Stimulated activated CD8-positive, alpha-beta memory T cell treated with anti-CD3 and anti-CD28 coated beads, Interleukin-7, amount 100 ng/mL, for 48 hours (primary cell): ENCODE measurements at regions not wholly inside any gene's neighbourhood (a gene's known extent, or its start where the extent isn't known, plus 50 kb on each side); places are given as distances from the start of the nearest gene placed in this dataset.

Experiments
- DNase-seq, 2 donors: peaks; one replicate each; pipeline ENCODE4 v3.0.0-alpha.2; 2020; ENCODE audit warnings: low read depth in 1 of 2; ENCODE audit errors: extremely low read depth in 1 of 2

DNA sequence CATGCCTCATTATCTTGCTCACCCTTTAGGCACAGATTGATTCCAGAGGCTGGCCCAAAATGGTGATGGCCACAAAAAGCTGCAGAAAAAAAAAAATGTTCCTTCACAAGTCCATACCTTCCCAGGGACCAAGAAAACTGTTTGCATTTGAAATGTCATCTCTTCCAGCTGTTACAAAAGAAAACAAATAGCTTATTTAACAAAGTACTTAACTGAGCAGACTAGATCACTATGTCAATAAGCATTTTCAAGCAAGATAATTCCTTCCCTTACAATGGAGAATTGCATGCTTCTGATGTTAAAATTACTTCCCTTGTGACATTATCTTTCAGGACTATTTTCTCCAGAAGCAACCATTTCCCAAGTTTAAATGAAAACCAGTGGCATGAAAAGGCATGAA is 377.9 kb upstream of the KITLG start:
- DNase-seq, result no peak

DNA sequence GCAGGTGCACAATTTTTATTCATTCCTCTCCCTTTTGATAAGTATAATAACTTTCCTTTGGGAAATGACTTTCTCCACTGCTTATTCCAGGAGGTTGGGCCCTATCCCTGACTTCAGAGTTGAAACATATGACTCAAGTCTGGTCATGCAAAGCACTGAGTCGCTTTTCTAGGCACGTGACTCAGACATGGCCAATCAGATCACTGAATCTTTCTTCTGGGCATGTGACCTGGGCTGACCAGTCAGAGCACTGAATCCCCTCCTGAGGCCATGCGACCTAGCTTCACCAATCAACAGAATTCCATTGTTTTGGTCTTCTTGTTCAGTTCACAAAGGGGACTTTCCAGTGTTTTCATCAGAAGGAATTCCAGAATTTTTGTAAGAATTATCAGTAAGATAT is 377.1 kb upstream of the KITLG start:
- no peak for DNase-seq

- DNase-seq, result no peak
Observed at GRCh38 chr12:88955531-88955930, 375.3 kb upstream of the KITLG start.

GRCh38 chr12:88953029-88953586 is 372.8 kb upstream of the KITLG start:
- DNase-seq, result no peak

DNA sequence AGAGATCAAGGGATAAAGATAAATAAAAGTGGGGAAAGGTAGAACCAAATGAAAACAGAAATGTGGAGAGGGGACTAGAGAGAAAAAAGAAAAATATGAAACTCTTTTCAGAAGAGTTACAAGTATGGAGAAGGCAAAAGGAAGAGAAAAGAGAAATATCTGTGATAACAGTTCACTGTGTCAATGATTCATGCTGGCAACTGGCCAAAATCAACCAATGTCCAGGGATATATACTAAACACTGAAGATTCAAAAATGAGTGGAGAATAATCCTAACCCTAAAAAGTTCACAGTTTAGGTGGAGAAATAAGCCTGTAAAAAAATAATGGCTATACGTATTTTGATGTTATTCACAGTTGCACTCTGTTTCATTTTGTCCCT is 372.3 kb upstream of the KITLG start:
- DNase-seq, result no peak

DNA sequence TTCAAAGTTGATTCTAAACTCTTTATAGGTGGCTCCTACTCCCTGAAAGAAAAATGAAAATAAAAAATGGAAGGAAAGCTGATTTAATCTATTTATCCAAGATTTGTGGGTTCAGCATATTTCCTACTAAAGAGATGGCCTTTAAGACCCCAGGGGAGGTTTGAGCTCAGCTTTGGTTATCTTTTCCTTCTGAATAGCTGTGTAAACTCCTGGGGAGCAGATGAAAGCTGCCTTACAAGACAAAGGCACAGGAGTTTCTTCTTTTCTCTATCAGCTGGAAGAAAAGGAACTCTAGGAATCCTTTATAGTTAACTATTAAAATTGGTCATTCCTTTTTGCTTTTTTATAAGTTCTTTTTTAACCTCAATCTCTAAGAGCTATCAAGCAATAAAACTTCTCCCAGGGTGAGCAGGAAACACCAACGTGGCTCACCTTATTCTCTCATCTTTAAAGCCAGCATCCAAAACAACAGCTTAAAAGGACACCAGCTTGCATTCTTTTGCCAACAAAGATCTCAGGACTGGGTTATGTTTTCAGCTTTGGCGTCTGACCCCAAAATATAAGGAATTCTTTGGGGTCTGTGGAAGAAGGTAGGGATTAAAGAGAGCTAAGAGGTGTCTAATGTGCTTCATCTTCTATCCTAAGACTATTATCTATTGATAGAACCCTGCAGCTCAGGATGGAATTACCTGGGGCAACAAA is 371.7 kb upstream of the KITLG start:
- DNase-seq, result no peak

DNA sequence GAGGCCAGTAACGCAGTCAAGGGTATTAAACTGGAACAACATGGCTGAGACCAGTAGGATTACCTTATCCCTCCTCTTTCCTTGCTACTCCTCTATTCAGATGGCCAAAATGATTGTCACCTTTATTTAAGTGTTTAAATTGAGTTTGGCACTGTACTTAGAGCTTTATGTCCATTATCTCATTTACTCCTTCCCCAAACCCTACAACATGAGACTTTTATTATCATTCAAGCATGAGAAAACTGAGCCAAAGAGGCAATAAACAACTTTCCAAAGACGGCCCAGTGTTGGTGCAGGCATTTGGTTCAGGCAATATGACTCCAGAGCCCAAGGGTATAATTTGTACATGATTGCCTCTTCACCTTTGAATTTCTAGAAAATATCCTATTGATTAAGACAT is 370.9 kb upstream of the KITLG start:
- DNase-seq, result no peak

DNA sequence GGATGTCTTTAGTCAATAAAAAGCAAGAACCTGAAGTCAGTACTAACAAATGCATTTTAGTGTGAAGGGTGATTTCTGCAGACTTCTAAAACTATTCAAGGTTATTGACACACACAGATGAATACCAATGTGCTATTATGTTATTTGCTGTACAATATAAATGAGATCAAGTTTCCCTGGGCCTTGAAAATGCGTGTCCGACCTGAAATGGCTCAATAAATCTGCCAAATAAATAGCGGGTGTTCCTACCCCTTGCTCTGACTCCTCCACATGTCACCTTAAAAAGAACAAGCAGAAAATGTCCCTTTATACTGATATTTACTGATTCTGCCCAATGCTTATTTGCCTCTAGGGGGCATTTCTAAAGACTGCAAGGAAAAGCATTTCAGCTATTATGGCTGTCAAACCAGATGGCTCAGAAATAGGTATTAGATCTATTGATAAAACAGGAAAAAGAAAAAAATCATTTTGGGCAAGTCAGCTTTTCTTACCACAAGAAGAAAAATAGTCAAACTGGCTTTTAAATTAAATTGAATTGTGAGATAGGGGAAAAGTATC is 367.3 kb upstream of the KITLG start:
- DNase-seq, result no peak

- DNase-seq, result no peak
Observed at GRCh38 chr12:88946372-88946997, 366.2 kb upstream of the KITLG start.

DNA sequence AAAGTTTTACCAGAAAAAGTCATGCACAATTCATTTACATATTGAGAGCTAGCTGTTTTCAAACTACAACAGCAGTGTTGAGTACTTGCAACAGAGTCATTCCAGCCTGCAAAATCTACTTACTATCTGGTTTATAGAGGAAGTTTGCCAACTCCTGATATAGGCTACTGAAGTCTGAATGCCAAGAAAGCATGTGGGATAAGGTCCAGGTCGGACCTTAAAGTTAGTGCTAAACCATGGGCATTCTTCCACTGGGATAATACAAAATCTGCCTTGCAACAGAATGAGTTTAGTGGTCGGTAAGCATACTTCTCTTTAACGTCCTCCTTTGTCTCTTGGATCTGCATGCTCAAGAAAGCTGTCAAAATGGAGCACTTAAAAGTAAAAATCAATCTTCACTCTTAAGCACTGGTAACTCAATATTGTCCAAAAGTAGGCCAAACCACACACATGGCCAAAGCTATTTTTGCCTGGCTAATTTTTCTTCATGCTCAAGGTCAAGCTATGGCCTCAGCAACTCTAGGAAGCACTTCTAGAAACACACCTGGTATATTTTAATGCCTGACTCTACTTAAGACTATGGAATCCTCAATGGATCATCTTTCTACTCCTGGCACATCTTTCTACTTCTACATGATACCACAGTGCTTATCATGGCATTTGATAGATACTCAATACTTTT is 364.9 kb upstream of the KITLG start:
- DNase-seq, result no peak

DNA sequence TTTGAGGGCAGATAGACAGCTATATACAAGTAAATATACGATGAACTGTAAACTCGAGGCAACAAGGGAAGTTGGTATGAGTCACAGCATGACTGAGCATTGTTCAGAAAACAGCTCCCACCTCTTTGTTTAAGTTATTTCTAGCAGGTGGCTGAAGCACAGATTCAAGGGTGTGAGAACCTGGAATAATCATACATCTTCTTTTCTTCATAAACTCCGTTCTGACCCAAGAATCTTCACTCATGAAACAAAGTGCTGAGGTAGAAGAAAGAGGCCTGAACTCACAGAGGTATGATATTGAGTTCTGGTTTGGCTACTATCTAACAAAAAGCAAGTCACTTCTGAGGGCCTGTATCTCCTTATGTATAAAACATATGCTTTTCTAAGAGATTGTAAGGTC is 364.1 kb upstream of the KITLG start:
- no peak for DNase-seq

- DNase-seq, result no peak
Observed at GRCh38 chr12:88940854-88941253, 360.6 kb upstream of the KITLG start.

- no peak for DNase-seq
Observed at GRCh38 chr12:88935856-88936255, 355.6 kb upstream of the KITLG start.

DNA sequence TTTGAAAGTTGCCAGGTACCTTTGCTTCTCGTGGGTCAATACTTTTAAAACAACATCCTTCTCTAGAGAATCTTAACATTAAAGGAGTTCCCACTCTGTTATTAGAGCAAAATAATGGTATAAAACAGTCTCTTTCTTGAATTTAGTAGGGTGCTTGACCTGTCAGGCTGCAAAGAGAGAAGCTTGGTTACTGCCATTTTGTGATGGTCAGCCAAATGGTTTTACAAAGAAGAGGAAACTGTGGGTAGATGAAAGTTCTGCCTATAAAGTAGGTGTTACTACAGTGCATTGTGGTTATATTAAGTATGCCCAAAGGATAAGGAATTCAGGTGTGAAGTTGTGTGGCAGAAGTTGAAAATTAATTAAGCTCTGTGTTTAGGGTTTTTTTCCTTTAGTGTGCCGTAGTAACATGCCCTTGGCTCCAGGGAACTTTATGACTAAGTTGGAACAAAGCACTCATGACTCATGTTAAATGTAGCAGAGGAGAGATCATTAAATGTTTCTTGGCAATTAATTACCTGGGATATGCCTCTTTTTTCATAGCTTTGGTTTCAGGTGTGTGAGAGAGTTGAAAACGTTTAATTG is 354.0 kb upstream of the KITLG start:
- no peak for DNase-seq

DNA sequence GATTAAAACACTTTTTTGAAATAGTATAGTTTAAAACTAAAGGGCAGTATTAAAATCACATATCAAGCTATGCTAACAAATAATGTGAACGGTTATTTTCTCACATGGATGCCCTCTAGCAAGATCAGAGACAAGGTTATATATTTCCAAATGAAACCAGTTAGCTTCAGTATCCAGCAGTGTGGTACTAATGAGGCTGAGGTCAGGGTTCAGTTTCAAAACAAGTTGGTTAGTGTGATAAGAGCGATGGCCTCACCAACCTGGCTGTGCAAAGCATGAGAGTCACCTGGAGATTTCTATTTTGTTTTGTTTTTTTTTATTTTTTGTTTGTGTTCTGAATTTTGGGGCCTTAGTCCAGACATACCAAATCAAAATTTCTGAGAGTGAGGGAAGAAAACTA is 352.2 kb upstream of the KITLG start:
- no peak for DNase-seq

DNA sequence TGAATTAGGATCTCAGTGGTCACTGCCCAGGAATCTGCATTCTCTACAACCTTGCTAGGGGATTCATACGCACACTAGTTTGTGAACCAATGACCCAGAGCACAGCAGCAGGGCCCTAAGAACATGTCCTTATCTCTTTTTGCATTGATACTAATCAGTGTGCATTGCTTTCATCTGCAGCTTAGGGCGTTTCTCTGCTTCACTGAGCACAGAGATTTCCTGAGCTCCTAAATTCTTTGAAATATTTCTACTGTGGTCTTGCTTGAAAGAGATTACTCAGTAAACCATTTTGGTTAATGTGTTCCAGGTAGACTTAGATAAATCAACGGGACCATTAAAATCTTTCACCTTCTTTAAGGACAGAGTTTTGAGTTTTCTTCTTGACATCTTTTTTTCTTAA is 351.3 kb upstream of the KITLG start:
- no peak for DNase-seq

GRCh38 chr12:88925454-88925853 is 345.2 kb upstream of the KITLG start:
- DNase-seq, result no peak

- no peak for DNase-seq
Observed at GRCh38 chr12:88924162-88924561, 343.9 kb upstream of the KITLG start.

DNA sequence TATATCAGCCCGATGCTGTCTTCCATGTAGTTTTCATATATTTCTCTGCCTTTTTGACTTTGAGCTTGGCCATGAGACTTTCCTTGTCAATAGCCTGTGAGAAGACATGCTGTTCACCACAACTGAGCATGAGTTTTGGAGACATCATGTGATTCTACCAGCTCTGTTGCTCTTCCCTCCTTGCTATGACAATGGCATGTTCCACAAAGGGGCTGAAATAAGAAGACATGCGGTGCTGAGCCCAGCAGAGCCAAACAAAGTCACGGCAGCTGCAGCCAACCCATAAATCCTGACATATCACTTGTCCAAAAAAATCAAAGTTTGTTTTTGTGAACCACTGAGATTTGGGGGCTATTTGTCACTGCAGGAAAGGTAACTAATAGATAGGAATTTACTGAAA is 343.4 kb upstream of the KITLG start:
- no peak for DNase-seq

DNA sequence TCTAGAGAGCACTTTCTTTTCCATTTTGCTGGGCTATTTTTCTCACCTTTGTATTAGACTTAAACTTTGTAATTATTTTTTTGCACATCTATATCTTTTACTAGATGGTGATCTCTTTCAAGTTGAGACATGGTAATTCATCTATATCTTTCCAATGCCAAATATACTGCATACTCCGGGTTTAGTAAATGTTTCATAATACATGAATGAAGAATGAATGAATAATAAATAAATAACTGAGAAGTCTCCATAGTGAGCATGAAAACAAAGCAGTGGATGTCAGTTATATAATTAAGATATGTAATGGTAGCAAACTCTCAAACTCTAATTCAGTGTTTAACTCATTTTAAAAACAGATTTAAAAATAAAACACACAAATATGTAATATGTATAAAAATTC is 342.5 kb upstream of the KITLG start:
- no peak for DNase-seq

GRCh38 chr12:88921890-88922532 is 341.7 kb upstream of the KITLG start:
- DNase-seq, result no peak
